ENCODE measurements at regions not wholly inside any gene's neighbourhood (a gene's known extent, or its start where the extent isn't known, plus 50 kb on each side); places are given as distances from the start of the nearest gene placed in this dataset.

- peak; percentile 39 for DNase-seq
- in situ Hi-C loops (cut with HindIII; ENCODE audit: low pct_ligation_motif_present, low pct_unique_long_range_greater_than_20kb, low sequenced_read_pairs), result no loop called here
Measured at GRCh38 chr2:147109291-147109690, 735.5 kb upstream of the ACVR2A start.

DNA sequence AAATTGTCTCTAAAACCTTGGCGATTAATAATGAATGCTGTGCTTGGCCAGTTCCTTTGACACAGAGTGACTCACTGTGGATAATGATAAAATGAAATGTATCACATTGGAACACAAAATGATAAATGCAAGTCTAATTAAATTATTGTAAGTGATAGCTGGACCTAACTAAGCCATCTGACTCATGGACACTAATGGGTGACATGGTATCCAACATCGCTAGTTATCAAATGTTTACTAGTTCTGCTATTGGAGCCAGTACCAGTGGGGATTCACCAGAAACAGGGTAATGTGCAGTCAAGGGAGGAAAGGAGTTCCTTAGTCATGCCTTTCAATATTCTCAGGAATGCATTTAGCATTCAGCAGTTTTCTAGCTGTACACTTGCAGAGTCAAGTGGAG lies 736.3 kb upstream of the ACVR2A start:
- in situ Hi-C loops (cut with HindIII; ENCODE audit: low pct_ligation_motif_present, low pct_unique_long_range_greater_than_20kb, low sequenced_read_pairs), result no loop called here

GRCh38 chr2:147101941-147102790 lies 742.7 kb upstream of the ACVR2A start:
- in situ Hi-C loops (cut with HindIII; ENCODE audit: low pct_ligation_motif_present, low pct_unique_long_range_greater_than_20kb, low sequenced_read_pairs), result no loop called here

More for the DNA sequence above, 736.3 kb upstream of the ACVR2A start:
- DNase-seq, result peak; percentile 86

DNA sequence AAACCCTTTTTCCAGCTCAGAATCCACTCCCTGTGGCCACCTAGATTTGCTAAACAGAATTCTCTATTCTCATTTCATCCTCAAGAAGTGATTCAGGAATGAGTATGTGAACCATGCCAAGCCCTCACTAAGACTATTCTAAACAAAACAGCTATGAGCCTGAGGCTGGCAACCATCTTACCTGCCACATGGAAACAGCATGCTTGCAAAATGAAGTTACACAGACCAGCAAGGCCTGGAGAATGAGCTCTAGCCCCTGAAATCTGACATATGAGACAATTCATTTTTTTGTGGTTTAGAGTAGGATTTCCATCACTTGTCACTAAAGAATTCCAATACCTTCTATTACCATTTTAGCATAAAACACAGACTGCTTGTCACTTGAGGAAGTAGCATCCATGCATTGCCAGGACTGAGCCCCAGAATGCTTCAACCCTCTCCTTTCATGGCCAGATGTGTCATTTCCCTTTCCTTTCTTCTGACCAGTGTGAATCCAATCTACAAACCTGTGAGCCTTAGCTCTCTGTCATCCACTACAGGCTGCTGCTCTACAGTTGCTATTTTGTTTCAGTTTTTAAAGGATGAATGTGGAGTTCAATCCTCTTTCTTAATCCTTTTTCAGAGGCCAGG lies 744.3 kb upstream of the ACVR2A start:
- DNase-seq, result no peak
- in situ Hi-C loops (cut with HindIII; ENCODE audit: low pct_ligation_motif_present, low pct_unique_long_range_greater_than_20kb, low sequenced_read_pairs), result no loop called here

More at GRCh38 chr2:147101941-147102790, 742.7 kb upstream of the ACVR2A start:
- DNase-seq, result no peak

DNA sequence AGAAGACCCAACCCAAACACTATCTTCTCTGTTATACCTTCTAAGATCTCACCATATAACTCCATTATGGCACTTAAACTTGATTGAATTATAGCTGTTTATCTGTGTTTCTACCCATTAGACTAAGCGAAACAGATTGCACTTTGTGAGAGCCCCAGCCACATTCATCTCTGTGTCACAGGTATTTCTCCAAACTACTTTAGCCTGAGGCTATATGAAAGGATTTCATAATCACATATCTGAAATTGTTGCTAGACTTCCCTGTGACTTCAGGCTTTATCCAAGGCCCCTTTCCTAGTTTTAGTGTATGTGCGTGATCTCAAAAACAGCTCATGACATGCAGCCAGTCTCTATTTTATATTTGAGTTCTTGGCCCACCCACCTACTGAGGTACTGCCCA lies 745.0 kb upstream of the ACVR2A start:
- in situ Hi-C loops (cut with HindIII; ENCODE audit: low pct_ligation_motif_present, low pct_unique_long_range_greater_than_20kb, low sequenced_read_pairs), result no loop called here
- DNase-seq, result no peak

- no peak for DNase-seq
- in situ Hi-C loops (cut with HindIII; ENCODE audit: low pct_ligation_motif_present, low pct_unique_long_range_greater_than_20kb, low sequenced_read_pairs), result no loop called here
Measured at GRCh38 chr2:147098940-147099339, 745.9 kb upstream of the ACVR2A start.

DNA sequence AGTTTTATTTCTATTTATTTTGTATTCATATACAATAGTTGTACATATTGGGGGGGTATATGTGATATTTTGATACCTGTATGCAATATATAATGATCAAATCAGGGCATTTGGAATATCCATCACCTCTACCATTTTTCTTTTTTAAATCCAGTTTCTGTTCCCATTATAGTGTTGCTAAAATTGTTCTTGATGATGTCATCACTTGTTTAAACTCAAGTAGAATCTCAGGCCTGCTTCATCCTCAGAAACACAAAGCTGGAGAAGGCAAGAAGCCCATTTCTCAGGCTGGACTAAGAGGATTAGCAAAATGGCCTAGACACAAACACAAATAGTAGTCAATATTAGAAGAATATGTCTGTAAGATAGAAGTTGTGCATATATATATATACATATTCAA lies 747.1 kb upstream of the ACVR2A start:
- in situ Hi-C loops (cut with HindIII; ENCODE audit: low pct_ligation_motif_present, low pct_unique_long_range_greater_than_20kb, low sequenced_read_pairs), result no loop called here
- no peak for DNase-seq

DNA sequence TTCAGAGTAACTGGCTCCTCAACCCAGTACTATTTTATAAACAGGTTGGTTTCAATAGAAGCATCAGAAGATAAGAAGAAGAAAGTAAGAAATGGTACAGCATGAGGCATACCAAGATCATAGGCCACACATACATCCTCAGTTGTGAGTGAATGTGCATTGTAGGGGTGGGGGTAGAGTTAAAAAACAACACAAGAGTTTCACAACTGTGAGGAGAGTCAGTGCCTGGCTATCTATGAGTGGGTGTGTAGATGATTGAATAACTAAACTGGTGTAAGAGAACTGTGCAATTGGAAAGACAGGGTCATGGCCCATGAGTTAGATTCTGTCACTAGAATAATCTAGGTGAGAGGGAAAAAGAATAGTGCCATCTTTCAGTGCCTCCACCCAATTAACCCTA lies 748.2 kb upstream of the ACVR2A start:
- DNase-seq, result no peak
- in situ Hi-C loops (cut with HindIII; ENCODE audit: low pct_ligation_motif_present, low pct_unique_long_range_greater_than_20kb, low sequenced_read_pairs), result no loop called here

DNA sequence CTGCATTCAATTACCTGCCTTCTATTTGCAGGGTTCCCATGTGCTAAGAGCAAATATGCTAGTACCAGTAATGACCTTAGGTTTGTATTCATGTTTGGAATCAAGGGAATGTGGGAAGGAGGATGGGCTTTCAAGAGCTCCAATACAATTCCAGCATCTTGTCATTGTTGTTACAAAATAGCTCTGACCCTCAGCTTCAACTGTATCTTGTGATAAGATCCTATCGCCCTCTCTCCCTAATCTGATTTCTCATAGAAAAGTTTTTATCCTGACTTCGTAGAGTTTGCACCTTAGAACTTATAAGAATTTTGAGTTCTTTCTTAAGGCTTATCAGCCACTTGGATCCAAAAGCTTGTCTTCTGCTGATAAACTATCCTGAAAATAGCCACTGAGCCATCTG lies 749.5 kb upstream of the ACVR2A start:
- in situ Hi-C loops (cut with HindIII; ENCODE audit: low pct_ligation_motif_present, low pct_unique_long_range_greater_than_20kb, low sequenced_read_pairs), result no loop called here
- no peak for DNase-seq

DNA sequence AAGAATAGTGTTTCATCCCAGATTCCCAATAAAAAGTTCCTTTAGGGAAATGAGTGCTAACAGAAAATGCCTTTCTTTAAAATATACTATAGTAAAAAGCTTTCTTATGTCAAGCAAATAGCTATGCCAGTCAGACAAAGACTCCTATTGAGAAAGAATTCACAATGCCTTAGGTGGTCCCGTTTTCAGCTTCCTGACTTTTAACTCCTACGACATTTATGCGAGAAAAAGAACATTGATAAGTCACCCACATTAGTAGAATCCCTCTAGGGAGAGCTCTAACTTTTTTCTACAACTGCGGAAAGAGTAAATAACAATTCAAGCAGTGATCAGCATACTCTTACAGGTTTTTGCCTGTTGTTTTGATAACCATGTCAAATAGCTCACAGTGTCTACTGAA lies 750.8 kb upstream of the ACVR2A start:
- DNase-seq, result no peak
- in situ Hi-C loops (cut with HindIII; ENCODE audit: low pct_ligation_motif_present, low pct_unique_long_range_greater_than_20kb, low sequenced_read_pairs), result no loop called here

DNA sequence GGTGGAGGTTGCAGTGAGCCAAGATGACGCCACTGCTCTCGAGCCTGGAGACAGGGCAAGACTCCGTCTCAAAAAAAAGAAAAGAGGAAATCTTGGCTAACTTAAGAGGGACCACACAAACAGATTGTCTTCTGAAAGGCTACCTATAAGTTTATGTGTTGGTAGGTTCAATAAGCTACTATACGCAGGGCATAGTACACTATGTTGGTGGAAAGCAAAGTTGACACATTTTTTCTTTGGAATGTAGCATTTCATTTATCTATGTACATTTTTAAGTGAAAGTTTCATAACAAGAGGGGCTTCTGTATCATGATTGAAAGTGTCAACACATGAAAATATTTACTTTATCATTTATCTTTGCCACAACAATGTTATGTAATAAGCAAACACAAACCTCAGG lies 752.6 kb upstream of the ACVR2A start:
- no peak for DNase-seq
- in situ Hi-C loops (cut with HindIII; ENCODE audit: low pct_ligation_motif_present, low pct_unique_long_range_greater_than_20kb, low sequenced_read_pairs), result no loop called here

- in situ Hi-C loops (cut with HindIII; ENCODE audit: low pct_ligation_motif_present, low pct_unique_long_range_greater_than_20kb, low sequenced_read_pairs), result no loop called here
Measured at GRCh38 chr2:147091448-147091847, 753.4 kb upstream of the ACVR2A start.

GRCh38 chr2:147088871-147089270 lies 756.0 kb upstream of the ACVR2A start:
- in situ Hi-C loops (cut with HindIII; ENCODE audit: low pct_ligation_motif_present, low pct_unique_long_range_greater_than_20kb, low sequenced_read_pairs), result no loop called here
- no peak for DNase-seq

More at GRCh38 chr2:147091448-147091847, 753.4 kb upstream of the ACVR2A start:
- DNase-seq, result no peak

DNA sequence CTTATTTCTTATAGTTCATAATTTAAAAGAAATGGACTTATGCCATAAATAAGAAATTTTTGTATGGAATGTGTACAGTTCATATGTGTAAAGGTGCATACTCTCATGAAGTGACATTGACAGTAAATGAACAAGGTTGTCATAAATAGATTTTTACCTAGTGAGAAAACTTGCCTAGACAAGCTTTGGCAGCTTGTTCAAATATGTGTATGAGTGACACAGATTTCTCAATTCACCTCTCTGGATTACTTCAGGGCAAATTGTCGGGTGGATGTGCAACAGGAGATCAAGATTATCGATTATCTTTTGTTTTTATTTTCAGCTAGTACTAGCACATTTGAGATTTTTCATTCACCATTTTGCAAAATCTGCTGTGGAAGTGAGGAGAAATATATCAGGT lies 758.1 kb upstream of the ACVR2A start:
- in situ Hi-C loops (cut with HindIII; ENCODE audit: low pct_ligation_motif_present, low pct_unique_long_range_greater_than_20kb, low sequenced_read_pairs), result no loop called here
- DNase-seq, result no peak

GRCh38 chr2:147083664-147084063 lies 761.2 kb upstream of the ACVR2A start:
- in situ Hi-C loops (cut with HindIII; ENCODE audit: low pct_ligation_motif_present, low pct_unique_long_range_greater_than_20kb, low sequenced_read_pairs), result no loop called here
- DNase-seq, result no peak

- peak; percentile 77 for DNase-seq
- in situ Hi-C loops (cut with HindIII; ENCODE audit: low pct_ligation_motif_present, low pct_unique_long_range_greater_than_20kb, low sequenced_read_pairs), result no loop called here
Measured at GRCh38 chr2:147082850-147083522, 761.8 kb upstream of the ACVR2A start.

DNA sequence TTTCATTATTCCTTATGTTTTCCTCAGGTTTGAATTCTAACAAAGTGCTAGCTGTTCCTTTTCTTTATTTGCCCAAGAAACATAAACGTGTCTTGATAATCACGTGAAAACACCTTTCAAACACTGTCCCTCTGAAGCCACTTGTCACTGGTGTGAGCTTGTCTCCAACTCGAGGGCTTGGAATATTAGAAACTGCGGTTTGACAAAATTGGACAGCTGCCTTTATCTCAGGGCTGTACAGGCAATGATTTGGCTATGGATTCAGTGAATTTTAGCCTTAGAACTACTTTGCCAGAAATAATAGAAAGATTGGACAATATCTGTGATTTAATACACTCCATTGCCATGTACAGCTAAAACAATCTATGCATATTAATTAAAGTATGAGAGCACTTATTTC lies 763.0 kb upstream of the ACVR2A start:
- in situ Hi-C loops (cut with HindIII; ENCODE audit: low pct_ligation_motif_present, low pct_unique_long_range_greater_than_20kb, low sequenced_read_pairs), result no loop called here
- no peak for DNase-seq

DNA sequence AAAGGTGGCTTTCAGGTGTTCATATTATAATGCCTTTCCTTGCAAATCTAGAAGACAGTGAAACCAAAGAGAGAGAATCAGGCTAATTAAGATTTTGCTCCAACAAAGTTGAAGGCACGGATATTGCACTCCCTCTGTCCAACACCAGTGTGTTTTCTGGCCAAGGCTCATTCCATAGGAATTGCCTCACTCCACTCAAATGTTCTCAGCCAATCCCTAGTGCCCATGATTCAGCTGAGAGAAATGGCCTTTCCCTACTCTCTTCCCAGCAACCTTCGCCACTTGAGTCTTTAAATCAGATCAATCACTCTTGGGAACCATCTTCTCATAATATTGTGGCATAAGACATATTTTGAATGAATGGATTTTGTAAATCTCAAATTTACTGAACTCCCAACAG lies 768.2 kb upstream of the ACVR2A start:
- in situ Hi-C loops (cut with HindIII; ENCODE audit: low pct_ligation_motif_present, low pct_unique_long_range_greater_than_20kb, low sequenced_read_pairs), result no loop called here

GRCh38 chr2:147068071-147068470 lies 776.8 kb upstream of the ACVR2A start:
- DNase-seq, result no peak
- in situ Hi-C loops (cut with HindIII; ENCODE audit: low pct_ligation_motif_present, low pct_unique_long_range_greater_than_20kb, low sequenced_read_pairs), result no loop called here

More for the DNA sequence above, 768.2 kb upstream of the ACVR2A start:
- DNase-seq, result no peak
